Progenitor cell of endocrine pancreas (in vitro differentiated cells): ENCODE measurements at regions not wholly inside any gene's neighbourhood (a gene's known extent, or its start where the extent isn't known, plus 50 kb on each side); places are given as distances from the start of the nearest gene placed in this dataset.
A peak's percentile ranks its signal among the peaks of the same experiment; 100 is the strongest.
"Not testable (repeated sequence)": the region's sequence is repeated elsewhere in the genome, so short reads cannot be mapped to it uniquely, and the experiment has no call there.

Experiments
- DNase-seq: peaks from one replicate; pipeline ENCODE4 v3.0.0; 2021; ENCODE audit warnings: low spot score; ENCODE audit not compliant: unreplicated experiment
- H3K27ac Mint-ChIP-seq: 2 replicates; pipeline ENCODE4 v1.8.0; 2021; ENCODE audit warnings: mild to moderate bottlenecking, moderate library complexity, mixed read lengths
- H3K27me3 Mint-ChIP-seq: 2 replicates; pipeline ENCODE4 v1.8.0; 2021; ENCODE audit warnings: mixed read lengths
- H3K36me3 Mint-ChIP-seq: 2 replicates; pipeline ENCODE4 v1.8.0; 2022; ENCODE audit warnings: mixed read lengths; ENCODE audit not compliant: insufficient read depth
- H3K4me1 Mint-ChIP-seq: 2 replicates; pipeline ENCODE4 v1.8.0; 2021; ENCODE audit warnings: low read depth, mixed read lengths
- H3K4me3 Mint-ChIP-seq: 2 replicates; pipeline ENCODE4 v1.8.0; 2021; ENCODE audit warnings: low read depth, mild to moderate bottlenecking, moderate library complexity, mixed read lengths
- H3K9me3 Mint-ChIP-seq: 2 replicates; pipeline ENCODE4 v1.8.0; 2021; ENCODE audit warnings: low read depth, mixed read lengths
- TF ChIP-seq, protein P1 (sequence below): fragments of 200-600 bp; sonication (generic); IDR thresholded peaks from one replicate; pipeline ENCODE4 v1.5.0; 2021; ENCODE audit warnings: antibody characterized with exemption, mild to moderate bottlenecking; ENCODE audit not compliant: unreplicated experiment

DNA sequence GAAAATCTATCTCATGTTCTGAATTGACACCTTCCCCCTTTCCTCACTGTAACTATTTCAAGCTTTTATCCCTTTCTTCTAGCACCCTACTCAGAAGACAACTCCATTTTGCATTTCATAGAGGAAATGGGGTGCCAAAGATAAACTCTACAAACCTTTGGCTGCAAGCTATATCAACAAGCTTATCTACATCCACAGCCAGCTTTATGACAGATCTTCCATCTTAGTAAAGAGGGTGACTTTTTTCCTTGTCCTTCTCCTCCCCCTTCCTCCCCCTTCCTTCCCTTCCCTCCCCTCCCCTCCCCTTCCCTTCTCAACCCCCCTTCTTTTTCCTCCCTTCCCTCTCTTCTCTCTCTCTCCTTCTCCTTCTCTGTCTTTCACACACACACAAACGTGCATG lies 58.0 kb upstream of the OLIG3 start:
- no peaks in the 10 kb centered on the region for H3K27me3 Mint-ChIP-seq
- no peak overlapping the region for H3K4me3 Mint-ChIP-seq
- TF ChIP-seq, protein P1, sequence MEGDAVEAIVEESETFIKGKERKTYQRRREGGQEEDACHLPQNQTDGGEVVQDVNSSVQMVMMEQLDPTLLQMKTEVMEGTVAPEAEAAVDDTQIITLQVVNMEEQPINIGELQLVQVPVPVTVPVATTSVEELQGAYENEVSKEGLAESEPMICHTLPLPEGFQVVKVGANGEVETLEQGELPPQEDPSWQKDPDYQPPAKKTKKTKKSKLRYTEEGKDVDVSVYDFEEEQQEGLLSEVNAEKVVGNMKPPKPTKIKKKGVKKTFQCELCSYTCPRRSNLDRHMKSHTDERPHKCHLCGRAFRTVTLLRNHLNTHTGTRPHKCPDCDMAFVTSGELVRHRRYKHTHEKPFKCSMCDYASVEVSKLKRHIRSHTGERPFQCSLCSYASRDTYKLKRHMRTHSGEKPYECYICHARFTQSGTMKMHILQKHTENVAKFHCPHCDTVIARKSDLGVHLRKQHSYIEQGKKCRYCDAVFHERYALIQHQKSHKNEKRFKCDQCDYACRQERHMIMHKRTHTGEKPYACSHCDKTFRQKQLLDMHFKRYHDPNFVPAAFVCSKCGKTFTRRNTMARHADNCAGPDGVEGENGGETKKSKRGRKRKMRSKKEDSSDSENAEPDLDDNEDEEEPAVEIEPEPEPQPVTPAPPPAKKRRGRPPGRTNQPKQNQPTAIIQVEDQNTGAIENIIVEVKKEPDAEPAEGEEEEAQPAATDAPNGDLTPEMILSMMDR, result no peak
- no peaks in the 10 kb centered on the region for H3K9me3 Mint-ChIP-seq
- DNase-seq, result no peak
- peaks cover 4% of the 10 kb centered on the region for H3K4me1 Mint-ChIP-seq
- no peak overlapping the region for H3K27ac Mint-ChIP-seq
- H3K36me3 Mint-ChIP-seq, result no peaks in the 10 kb centered on the region

DNA sequence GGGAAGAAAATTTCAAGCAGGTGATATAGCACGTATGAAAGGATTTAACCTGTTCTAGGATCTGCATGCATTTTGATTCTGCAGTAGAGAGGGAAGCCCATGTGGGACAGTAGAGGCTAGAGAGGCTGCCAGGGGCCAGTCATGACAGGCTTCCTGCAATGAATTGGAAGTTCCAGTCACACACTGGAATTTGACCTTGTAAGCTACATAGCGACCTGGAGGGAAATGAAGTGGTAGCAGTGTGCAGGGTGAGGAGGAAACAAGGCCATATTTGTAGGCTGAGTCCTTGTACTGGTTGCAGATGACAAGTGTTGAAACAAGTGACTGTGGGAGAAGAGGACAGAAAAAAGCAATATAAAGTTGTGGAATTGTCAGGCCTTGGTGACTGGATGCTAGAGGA lies 58.6 kb upstream of the OLIG3 start:
- no peaks in the 10 kb centered on the region for H3K36me3 Mint-ChIP-seq
- no peak overlapping the region for H3K27ac Mint-ChIP-seq
- no peak for DNase-seq
- H3K4me1 Mint-ChIP-seq, result peaks cover 4% of the 10 kb centered on the region
- H3K9me3 Mint-ChIP-seq, result no peaks in the 10 kb centered on the region
- no peaks in the 10 kb centered on the region for H3K27me3 Mint-ChIP-seq
- no peak overlapping the region for H3K4me3 Mint-ChIP-seq
- TF ChIP-seq, protein P1, result no peak

DNA sequence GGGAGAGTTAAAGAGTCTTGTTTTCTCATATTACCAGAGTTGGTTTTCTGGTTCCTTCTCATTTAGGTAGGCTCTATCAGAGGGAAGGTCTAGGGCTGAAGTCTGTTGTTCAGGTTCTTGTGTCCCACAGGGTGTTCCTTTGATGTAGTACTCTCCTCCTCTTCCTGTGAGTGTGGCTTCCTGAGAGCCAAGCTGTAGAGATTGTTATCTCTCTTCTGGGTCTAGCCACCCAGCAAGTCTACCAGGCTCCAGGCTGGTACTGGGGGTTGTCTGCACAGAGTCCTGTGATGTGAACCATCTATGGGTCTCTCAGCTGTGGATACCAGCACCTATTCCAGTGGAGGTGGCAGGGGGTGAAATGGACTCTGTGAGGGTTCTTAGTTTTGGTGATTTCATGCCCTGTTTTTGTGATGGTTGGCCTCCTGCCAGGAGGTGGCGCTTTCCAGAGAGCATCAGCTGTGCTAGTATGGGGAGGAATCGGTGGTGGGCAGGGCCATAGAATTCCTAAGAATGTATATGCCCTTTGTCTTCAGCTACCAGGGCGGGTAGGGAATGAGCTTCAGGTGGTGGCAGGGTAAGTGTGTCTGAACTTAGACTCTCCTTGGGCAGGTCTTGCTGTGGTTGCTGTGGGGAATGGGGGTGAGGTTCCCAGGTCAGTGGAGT lies 65.5 kb upstream of the OLIG3 start:
- DNase-seq, H3K27ac Mint-ChIP-seq, H3K4me1 Mint-ChIP-seq, H3K36me3 Mint-ChIP-seq, H3K4me3 Mint-ChIP-seq, H3K27me3 Mint-ChIP-seq: not testable (repeated sequence)
- peaks cover 18% of the 10 kb centered on the region for H3K9me3 Mint-ChIP-seq

DNA sequence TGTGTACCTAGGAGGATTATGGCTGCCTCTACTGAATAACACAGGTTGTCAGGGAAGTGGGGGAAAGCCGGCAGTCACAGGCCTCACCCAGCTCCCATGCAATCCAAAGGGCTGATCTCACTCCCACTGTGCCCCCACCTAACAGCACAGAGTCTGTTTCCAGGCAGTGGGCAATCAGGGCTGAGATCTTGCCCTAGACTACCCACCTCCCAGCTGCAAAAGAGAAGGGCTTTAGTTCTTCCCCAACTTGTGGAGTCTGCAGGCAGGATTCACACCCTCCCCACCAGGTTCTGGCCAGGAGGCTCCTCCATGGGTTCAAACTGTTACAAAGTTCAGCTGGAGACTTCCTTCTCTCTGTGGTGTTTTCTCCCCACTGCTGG lies 66.0 kb upstream of the OLIG3 start:
- no peaks in the 10 kb centered on the region for H3K36me3 Mint-ChIP-seq
- H3K27ac Mint-ChIP-seq, result peak overlapping the region; percentile 77
- no peaks in the 10 kb centered on the region for H3K27me3 Mint-ChIP-seq
- peaks cover 3% of the 10 kb centered on the region for H3K4me1 Mint-ChIP-seq
- H3K9me3 Mint-ChIP-seq, result peaks cover 18% of the 10 kb centered on the region
- no peak overlapping the region for H3K4me3 Mint-ChIP-seq
- DNase-seq, result no peak
- TF ChIP-seq, protein P1, result no peak

DNA sequence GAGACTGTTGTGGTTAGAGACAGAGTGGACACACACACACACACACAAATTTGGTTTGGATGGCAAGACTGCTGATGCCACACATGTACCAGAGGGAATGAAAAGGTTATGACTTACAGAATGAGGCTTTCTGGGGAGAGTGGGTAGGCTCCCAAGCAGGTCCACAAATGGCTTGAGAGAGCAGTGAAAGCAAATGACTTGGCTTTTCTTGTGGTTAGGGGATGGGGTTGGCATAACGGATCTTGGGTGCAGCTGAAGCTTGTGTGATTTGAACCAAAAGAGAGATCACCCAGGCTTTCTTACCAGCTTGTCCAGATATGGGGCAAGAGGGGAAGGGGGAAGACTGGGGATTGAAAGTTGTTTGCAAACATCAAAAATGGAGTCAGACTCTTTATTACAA lies 73.9 kb upstream of the OLIG3 start:
- TF ChIP-seq, protein P1, result no peak
- Mint-ChIP-seq H3K9me3 (peaks cover 4% of the 10 kb centered on the region), H3K27me3 (peaks cover 2% of the 10 kb centered on the region), H3K4me1 (peaks cover 19% of the 10 kb centered on the region), H3K4me3 (no peak overlapping the region), H3K27ac (no peak overlapping the region), H3K36me3 (no peaks in the 10 kb centered on the region)
- DNase-seq, result no peak

DNA sequence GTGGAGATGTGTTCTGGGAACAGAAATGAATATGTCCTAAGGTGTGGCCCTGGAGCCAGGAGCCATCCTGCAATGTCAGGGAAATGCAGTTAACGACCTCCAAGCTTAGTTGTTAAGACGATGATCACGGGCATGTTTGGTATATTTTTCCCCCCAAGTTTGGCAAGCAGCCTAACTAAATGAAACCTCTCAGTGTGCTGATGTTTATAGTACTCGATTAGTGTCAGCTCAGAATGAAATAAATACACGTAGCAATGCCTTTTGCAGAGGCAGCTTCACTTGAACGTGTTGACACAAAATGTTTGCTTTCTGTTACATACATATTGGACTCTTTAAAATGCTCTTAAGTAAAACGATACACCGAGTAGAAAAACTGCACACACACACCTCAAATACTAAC lies 76.2 kb upstream of the OLIG3 start:
- no peak for DNase-seq
- no peaks in the 10 kb centered on the region for H3K36me3 Mint-ChIP-seq
- peaks cover 19% of the 10 kb centered on the region for H3K4me1 Mint-ChIP-seq
- TF ChIP-seq, protein P1, result no peak
- H3K9me3 Mint-ChIP-seq, result no peaks in the 10 kb centered on the region
- no peak overlapping the region for H3K27ac Mint-ChIP-seq
- H3K27me3 Mint-ChIP-seq, result peaks cover 14% of the 10 kb centered on the region
- H3K4me3 Mint-ChIP-seq, result no peak overlapping the region
